Activated CD8-positive, alpha-beta T cell treated with anti-CD3 and anti-CD28 coated beads for 36 hours (primary cell): ENCODE measurements at regions not wholly inside any gene's neighbourhood (a gene's known extent, or its start where the extent isn't known, plus 50 kb on each side); places are given as distances from the start of the nearest gene placed in this dataset.

Experiments used
- ATAC-seq: fragments of 200-7000 bp; cut with Tn5 transposase; one replicate; pipeline ENCODE4 v1.10.0; 2021; ENCODE audit warnings: mild to moderate bottlenecking, moderate library complexity
- CTCF ChIA-PET: fragments of 350-600 bp; sonication (Branson Sonifier 250); formaldehyde crosslinking; loops from one replicate; lab custom pipeline; 2021; ENCODE audit warnings: antibody characterized with exemption; lab: Charles Lee
- POLR2A ChIA-PET: fragments of 350-600 bp; sonication (Branson Sonifier 250); formaldehyde crosslinking; loops from one replicate; lab custom pipeline; 2021; ENCODE audit warnings: antibody characterized with exemption; lab: Charles Lee
- DNase-seq: peaks from one replicate; pipeline ENCODE4 v3.0.0-alpha.2; 2020
- H3K27ac Mint-ChIP-seq: one replicate; pipeline ENCODE4 v1.8.0; 2021; ENCODE audit warnings: mild to moderate bottlenecking, mixed read lengths
- H3K27me3 Mint-ChIP-seq: one replicate; pipeline ENCODE4 v1.8.0; 2021; ENCODE audit warnings: mixed read lengths
- H3K36me3 Mint-ChIP-seq: one replicate; pipeline ENCODE4 v1.8.0; 2021; ENCODE audit warnings: low read depth, mixed read lengths
- H3K4me1 Mint-ChIP-seq: one replicate; pipeline ENCODE4 v1.8.0; 2021; ENCODE audit warnings: low read depth, mixed read lengths
- H3K4me3 Mint-ChIP-seq: one replicate; pipeline ENCODE4 v1.8.0; 2021; ENCODE audit warnings: mild to moderate bottlenecking, moderate library complexity, mixed read lengths
- H3K9me3 Mint-ChIP-seq: one replicate; pipeline ENCODE4 v1.8.0; 2021; ENCODE audit warnings: mixed read lengths
- intact Hi-C: fragments of 100-400 bp; cut with micrococcal nuclease; formaldehyde crosslinking; loops from one replicate; pipeline ENCODE4 v1.10.0; 2022
- TF ChIP-seq, protein P1 (sequence below): fragments of 200-600 bp; IDR thresholded peaks from one replicate; pipeline ENCODE4 v1.8.0; 2022; ENCODE audit warnings: antibody characterized with exemption, mild to moderate bottlenecking

DNA sequence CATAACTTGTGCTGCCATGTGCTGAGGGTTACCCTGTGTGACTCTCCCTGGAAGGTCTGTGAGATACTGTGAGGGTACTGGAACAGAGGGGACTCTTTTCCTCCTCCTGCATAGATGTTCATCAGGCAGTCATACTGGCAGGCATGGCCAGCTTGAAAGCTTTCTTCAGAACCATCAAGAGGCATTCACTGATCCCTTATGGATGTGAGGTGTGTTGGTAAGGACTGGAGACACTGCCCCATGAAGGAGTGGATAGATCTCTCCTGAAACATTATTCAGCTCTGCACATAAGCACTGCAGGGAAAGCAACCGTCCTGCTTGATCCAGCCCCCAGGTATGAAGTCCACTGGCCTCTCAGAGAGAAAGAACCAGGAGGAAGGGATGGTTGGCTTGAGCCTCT lies 176.6 kb upstream of the ARL4C start:
- Mint-ChIP-seq H3K9me3 (no peaks in the 10 kb centered on the region), H3K4me3 (no peak overlapping the region), H3K4me1 (peaks cover 5% of the 10 kb centered on the region), H3K36me3 (no peaks in the 10 kb centered on the region), H3K27ac (no peak overlapping the region), H3K27me3 (no peaks in the 10 kb centered on the region)
- POLR2A ChIA-PET: no interaction called here
- TF ChIP-seq, protein P1, sequence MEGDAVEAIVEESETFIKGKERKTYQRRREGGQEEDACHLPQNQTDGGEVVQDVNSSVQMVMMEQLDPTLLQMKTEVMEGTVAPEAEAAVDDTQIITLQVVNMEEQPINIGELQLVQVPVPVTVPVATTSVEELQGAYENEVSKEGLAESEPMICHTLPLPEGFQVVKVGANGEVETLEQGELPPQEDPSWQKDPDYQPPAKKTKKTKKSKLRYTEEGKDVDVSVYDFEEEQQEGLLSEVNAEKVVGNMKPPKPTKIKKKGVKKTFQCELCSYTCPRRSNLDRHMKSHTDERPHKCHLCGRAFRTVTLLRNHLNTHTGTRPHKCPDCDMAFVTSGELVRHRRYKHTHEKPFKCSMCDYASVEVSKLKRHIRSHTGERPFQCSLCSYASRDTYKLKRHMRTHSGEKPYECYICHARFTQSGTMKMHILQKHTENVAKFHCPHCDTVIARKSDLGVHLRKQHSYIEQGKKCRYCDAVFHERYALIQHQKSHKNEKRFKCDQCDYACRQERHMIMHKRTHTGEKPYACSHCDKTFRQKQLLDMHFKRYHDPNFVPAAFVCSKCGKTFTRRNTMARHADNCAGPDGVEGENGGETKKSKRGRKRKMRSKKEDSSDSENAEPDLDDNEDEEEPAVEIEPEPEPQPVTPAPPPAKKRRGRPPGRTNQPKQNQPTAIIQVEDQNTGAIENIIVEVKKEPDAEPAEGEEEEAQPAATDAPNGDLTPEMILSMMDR: no peak
- DNase-seq: no peak
- CTCF ChIA-PET: no interaction called here
- ATAC-seq: no peak
- intact Hi-C loops: no loop called here

DNA sequence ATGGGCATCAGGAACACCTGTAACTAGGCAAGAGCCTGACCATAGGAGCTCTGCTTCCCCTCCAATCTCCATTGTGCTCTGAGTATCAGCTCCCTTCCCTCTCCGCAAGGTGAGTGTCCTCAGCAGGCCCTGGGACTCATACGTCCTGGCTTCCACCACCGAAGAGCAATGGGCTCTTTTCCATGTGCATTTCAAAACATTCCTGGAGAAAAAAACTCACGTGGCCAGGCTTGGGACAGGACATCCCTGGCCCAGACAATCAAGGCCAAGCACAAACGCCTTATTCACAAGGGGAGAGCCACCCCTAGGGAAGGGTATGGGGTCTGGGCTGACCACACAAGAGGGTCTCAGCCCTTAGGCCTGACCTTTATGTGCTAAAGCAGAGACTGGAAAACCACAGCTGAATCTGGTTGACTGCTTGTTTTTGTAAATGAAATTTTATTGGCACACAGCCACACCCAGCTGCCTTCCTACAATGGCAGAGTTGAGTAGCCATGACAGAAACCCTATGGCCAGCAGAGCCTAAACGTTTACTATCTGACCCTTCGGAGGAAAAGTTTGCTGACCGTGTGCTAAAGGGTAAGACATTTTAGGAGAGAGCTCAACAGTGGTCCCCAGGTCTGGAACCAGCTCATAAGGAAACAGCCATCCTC lies 175.7 kb upstream of the ARL4C start:
- POLR2A ChIA-PET: no interaction called here
- Mint-ChIP-seq H3K36me3 (no peaks in the 10 kb centered on the region), H3K9me3 (no peaks in the 10 kb centered on the region), H3K4me3 (no peak overlapping the region), H3K27ac (no peak overlapping the region), H3K27me3 (no peaks in the 10 kb centered on the region), H3K4me1 (peaks cover 5% of the 10 kb centered on the region)
- no peak for ATAC-seq
- DNase-seq: no peak
- intact Hi-C loops: no loop called here
- CTCF ChIA-PET: no interaction called here
- TF ChIP-seq, protein P1: no peak

GRCh38 chr2:234671716-234672115 lies 174.8 kb upstream of the ARL4C start:
- no peak for DNase-seq
- Mint-ChIP-seq H3K4me3 (no peak overlapping the region), H3K27ac (no peak overlapping the region), H3K9me3 (no peaks in the 10 kb centered on the region), H3K27me3 (no peaks in the 10 kb centered on the region), H3K4me1 (peaks cover 5% of the 10 kb centered on the region), H3K36me3 (no peaks in the 10 kb centered on the region)
- ChIA-PET POLR2A (no interaction called here), CTCF (no interaction called here)
- TF ChIP-seq, protein P1: no peak
- intact Hi-C loops: no loop called here
- no peak for ATAC-seq

- Mint-ChIP-seq H3K27me3 (no peaks in the 10 kb centered on the region), H3K27ac (no peak overlapping the region), H3K9me3 (no peaks in the 10 kb centered on the region), H3K4me1 (peaks cover 5% of the 10 kb centered on the region), H3K36me3 (no peaks in the 10 kb centered on the region), H3K4me3 (no peak overlapping the region)
- no peak for DNase-seq
- no peak for ATAC-seq
- TF ChIP-seq, protein P1: no peak
- POLR2A ChIA-PET: no interaction called here
- CTCF ChIA-PET: no interaction called here
- intact Hi-C loops: no loop called here
Measured at GRCh38 chr2:234671231-234671630, 174.3 kb upstream of the ARL4C start.

DNA sequence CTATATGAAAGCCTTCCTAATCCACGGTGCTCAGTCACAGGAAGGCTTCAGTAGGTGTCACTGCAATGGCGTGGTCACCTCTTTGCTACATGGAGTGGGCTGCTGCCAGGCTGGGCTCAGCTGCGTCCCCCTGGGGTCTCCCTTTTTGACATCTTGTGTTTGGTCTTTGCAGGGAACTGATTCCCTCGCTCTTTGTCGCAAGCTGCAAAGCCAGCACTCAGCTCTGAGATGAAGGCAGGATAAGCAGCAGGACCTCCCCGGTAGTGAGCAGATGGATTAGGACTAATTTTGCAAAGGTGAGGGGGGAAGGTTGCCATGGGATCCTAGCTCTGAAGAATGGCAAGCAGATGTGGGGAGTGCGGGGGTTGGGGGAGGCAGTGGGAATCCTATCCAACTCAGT lies 173.9 kb upstream of the ARL4C start:
- intact Hi-C loops: no loop called here
- ChIA-PET POLR2A (no interaction called here), CTCF (no interaction called here)
- DNase-seq (no peak), ATAC-seq (no peak)
- no peak overlapping the region for H3K27ac Mint-ChIP-seq
- H3K4me1 Mint-ChIP-seq: peaks cover 5% of the 10 kb centered on the region
- no peaks in the 10 kb centered on the region for H3K27me3 Mint-ChIP-seq
- TF ChIP-seq, protein P1: no peak
- no peak overlapping the region for H3K4me3 Mint-ChIP-seq
- H3K9me3 Mint-ChIP-seq: no peaks in the 10 kb centered on the region
- no peaks in the 10 kb centered on the region for H3K36me3 Mint-ChIP-seq
